ENCODE measurements at regions not wholly inside any gene's neighbourhood (a gene's known extent, or its start where the extent isn't known, plus 50 kb on each side); places are given as distances from the start of the nearest gene placed in this dataset.

DNA sequence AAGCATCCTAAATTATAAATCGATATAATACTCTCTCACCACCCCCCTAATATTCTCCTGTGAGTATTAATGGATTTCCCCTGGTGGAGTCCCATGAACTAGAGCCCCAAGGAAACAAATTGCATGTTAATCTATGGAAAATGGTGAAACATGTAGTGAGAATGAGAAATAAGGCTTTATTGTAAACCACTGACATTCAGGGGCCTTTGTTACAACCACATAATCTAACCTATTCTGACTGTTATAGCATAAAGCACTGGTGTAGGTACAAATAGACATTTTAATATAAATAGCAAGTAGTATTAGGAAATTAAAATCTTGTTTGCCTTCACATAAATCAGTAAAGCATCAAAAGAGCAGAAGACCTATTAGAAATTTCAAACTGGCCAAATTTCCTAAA lies 65.3 kb upstream of the TLK1 start:
- WGBS (ENCODE audit: insufficient coverage), result no CpG with 5 or more reads among the region's 1 CpG
- Histone ChIP-seq H3K27me3 (ENCODE audit: control insufficient read depth in 2 of 2, insufficient read depth in 2 of 2, low read length in 2 of 2) (no peaks in the 10 kb centered on the region), H3K4me3 (replicated peaks in 1 of 3; ENCODE audit: low read depth in 2 of 3, low read length in 3 of 3) (no peak overlapping the region), H3K27ac (ENCODE audit: low read depth in 1 of 2, low read length in 2 of 2) (no peak overlapping the region), H2AFZ (ENCODE audit: insufficient read depth, low read depth, low read length, poor library complexity, severe bottlenecking) (no peak overlapping the region), H3K4me1 (ENCODE audit: control insufficient read depth in 1 of 2, insufficient read depth in 2 of 2, low read length in 2 of 2) (no peaks in the 10 kb centered on the region), H3K9ac (ENCODE audit: insufficient read depth, low read length, poor library complexity, severe bottlenecking) (no peak overlapping the region), H3K9me3 (replicated peaks in 1 of 2; ENCODE audit: control insufficient read depth in 1 of 2, insufficient read depth in 1 of 2, low read length in 2 of 2) (no peaks in the 10 kb centered on the region), H3K36me3 (replicated peaks in 1 of 2; ENCODE audit: control insufficient read depth in 1 of 2, insufficient read depth in 2 of 2, low read length in 2 of 2) (no peaks in the 10 kb centered on the region), H3K79me2 (ENCODE audit: insufficient read depth, low read length) (no peaks in the 10 kb centered on the region), H4K20me1 (ENCODE audit: insufficient read depth, low read length) (no peaks in the 10 kb centered on the region), H3K4me2 (replicated peaks; ENCODE audit: extremely low read depth, low read length, poor library complexity, severe bottlenecking) (no peak overlapping the region)
- Mint-ChIP-seq H3K4me1 (no peaks in the 10 kb centered on the region), H3K9me3 (peaks cover 0 to 7% (median 2%) of the 10 kb centered on the region in 7 donors), H3K27me3 (ENCODE audit: low read depth in 3 of 3) (peaks cover 0 to 3% (median 0%) of the 10 kb centered on the region in 3 donors), H3K4me3 (no peak overlapping the region), H3K27ac (no peak overlapping the region), H3K36me3 (no peaks in the 10 kb centered on the region)
- TF ChIP-seq, protein P1, sequence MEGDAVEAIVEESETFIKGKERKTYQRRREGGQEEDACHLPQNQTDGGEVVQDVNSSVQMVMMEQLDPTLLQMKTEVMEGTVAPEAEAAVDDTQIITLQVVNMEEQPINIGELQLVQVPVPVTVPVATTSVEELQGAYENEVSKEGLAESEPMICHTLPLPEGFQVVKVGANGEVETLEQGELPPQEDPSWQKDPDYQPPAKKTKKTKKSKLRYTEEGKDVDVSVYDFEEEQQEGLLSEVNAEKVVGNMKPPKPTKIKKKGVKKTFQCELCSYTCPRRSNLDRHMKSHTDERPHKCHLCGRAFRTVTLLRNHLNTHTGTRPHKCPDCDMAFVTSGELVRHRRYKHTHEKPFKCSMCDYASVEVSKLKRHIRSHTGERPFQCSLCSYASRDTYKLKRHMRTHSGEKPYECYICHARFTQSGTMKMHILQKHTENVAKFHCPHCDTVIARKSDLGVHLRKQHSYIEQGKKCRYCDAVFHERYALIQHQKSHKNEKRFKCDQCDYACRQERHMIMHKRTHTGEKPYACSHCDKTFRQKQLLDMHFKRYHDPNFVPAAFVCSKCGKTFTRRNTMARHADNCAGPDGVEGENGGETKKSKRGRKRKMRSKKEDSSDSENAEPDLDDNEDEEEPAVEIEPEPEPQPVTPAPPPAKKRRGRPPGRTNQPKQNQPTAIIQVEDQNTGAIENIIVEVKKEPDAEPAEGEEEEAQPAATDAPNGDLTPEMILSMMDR (IDR thresholded peaks at IDR 0.05), result no peak
- intact Hi-C loops (cut with micrococcal nuclease), result no loop called here
- DNase-seq, result no peak

DNA sequence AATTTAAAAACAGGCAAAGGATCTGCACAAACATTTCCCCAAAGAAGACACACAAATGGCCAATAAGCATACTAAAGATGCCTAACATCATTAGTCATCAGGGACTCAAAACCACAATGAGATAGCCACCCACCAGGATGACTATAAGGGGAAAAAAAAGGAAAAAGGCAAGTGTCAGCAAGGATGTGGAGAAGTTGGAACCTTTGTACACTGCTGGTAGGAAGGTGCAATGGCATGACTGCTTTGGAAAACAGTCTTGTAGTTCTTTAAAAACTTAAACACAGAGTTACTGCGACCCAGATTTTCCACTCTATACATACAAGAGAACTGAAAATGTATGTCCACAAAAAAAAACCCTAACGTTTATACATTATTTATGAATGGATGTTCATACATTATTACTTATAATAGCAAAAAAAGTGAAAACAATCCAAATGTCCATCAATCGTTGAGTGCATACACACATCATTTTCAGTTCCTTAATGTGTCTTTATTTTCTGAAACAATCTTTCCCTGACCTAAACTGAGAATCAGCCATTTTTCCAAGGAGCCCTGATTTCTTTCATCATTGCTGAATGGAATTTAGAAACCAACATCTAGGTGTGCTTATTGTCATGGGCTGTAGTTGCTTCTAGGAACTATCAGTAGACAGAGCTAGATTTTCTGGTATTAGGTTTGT lies 64.7 kb upstream of the TLK1 start:
- no peak overlapping the region for H3K9ac ChIP-seq (ENCODE audit: insufficient read depth, low read length, poor library complexity, severe bottlenecking)
- H2AFZ ChIP-seq (ENCODE audit: insufficient read depth, low read depth, low read length, poor library complexity, severe bottlenecking), result no peak overlapping the region
- Mint-ChIP-seq H3K27me3 (ENCODE audit: low read depth in 3 of 3) (peaks cover 0 to 3% (median 0%) of the 10 kb centered on the region in 3 donors), H3K36me3 (no peaks in the 10 kb centered on the region), H3K27ac (no peak overlapping the region), H3K9me3 (peaks cover 0 to 7% (median 2%) of the 10 kb centered on the region in 7 donors), H3K4me1 (no peaks in the 10 kb centered on the region), H3K4me3 (no peak overlapping the region)
- DNase-seq, result no peak
- no peaks in the 10 kb centered on the region for H3K4me1 ChIP-seq (ENCODE audit: control insufficient read depth in 1 of 2, insufficient read depth in 2 of 2, low read length in 2 of 2)
- H3K4me3 ChIP-seq (replicated peaks in 1 of 3; ENCODE audit: low read depth in 2 of 3, low read length in 3 of 3), result no peak overlapping the region
- no peak overlapping the region for H3K4me2 ChIP-seq (replicated peaks; ENCODE audit: extremely low read depth, low read length, poor library complexity, severe bottlenecking)
- no peaks in the 10 kb centered on the region for H3K9me3 ChIP-seq (replicated peaks in 1 of 2; ENCODE audit: control insufficient read depth in 1 of 2, insufficient read depth in 1 of 2, low read length in 2 of 2)
- H3K79me2 ChIP-seq (ENCODE audit: insufficient read depth, low read length), result no peaks in the 10 kb centered on the region
- no peaks in the 10 kb centered on the region for H4K20me1 ChIP-seq (ENCODE audit: insufficient read depth, low read length)
- H3K27ac ChIP-seq (ENCODE audit: low read depth in 1 of 2, low read length in 2 of 2), result no peak overlapping the region
- intact Hi-C loops (cut with micrococcal nuclease), result no loop called here
- no peaks in the 10 kb centered on the region for H3K27me3 ChIP-seq (ENCODE audit: control insufficient read depth in 2 of 2, insufficient read depth in 2 of 2, low read length in 2 of 2)
- WGBS (ENCODE audit: insufficient coverage), result no CpG with 5 or more reads among the region's 3 CpGs
- TF ChIP-seq, protein P1 (IDR thresholded peaks at IDR 0.05), result no peak
- H3K36me3 ChIP-seq (replicated peaks in 1 of 2; ENCODE audit: control insufficient read depth in 1 of 2, insufficient read depth in 2 of 2, low read length in 2 of 2), result no peaks in the 10 kb centered on the region

Data from CD14-positive monocyte (primary cell).